ENCODE measurements at regions not wholly inside any gene's neighbourhood (a gene's known extent, or its start where the extent isn't known, plus 50 kb on each side); places are given as distances from the start of the nearest gene placed in this dataset.
"Not testable (repeated sequence)": the region's sequence is repeated elsewhere in the genome, so short reads cannot be mapped to it uniquely, and the experiment has no call there.

- TF ChIP-seq EZH2 (IDR thresholded peaks at IDR 0.05; ENCODE audit: low read length, missing control alignments) (no peak), CTCF (conservative IDR thresholded peaks at IDR 0.05 in 1 of 2, IDR thresholded peaks at IDR 0.05 in 1 of 2; ENCODE audit: low read depth in 1 of 2, low read length in 2 of 2) (no peak)
- peak in 1 of 2 donors; percentile 58 for DNase-seq (ENCODE audit: low read depth in 2 of 2)
- Histone ChIP-seq H3K9ac (ENCODE audit: insufficient read depth, low read length) (no peak overlapping the region), H3K27me3 (ENCODE audit: control insufficient read depth, insufficient read depth, low read length) (no peaks in the 10 kb centered on the region), H3K4me3 (replicated peaks in 1 of 4; ENCODE audit: control extremely low read depth in 1 of 4, insufficient read depth in 1 of 4, low read depth in 3 of 4, low read length in 4 of 4) (no peak overlapping the region), H3K4me1 (ENCODE audit: control insufficient read depth, extremely low read depth, insufficient read depth, low read length) (no peaks in the 10 kb centered on the region), H3K4me2 (ENCODE audit: extremely low read depth, insufficient read depth, low read length) (no peak overlapping the region), H3K27ac (ENCODE audit: insufficient read depth, low read length) (no peak overlapping the region), H3K9me3 (ENCODE audit: control insufficient read depth, insufficient read depth, low read depth, low read length) (no peaks in the 10 kb centered on the region), H3K36me3 (ENCODE audit: control insufficient read depth, insufficient read depth, low read length) (no peaks in the 10 kb centered on the region), H2AFZ (ENCODE audit: low read length) (no peak overlapping the region), H4K20me1 (ENCODE audit: control insufficient read depth, extremely low read depth, insufficient read depth, low read length) (no peaks in the 10 kb centered on the region), H3K79me2 (ENCODE audit: control insufficient read depth, insufficient read depth, low read length) (no peaks in the 10 kb centered on the region)
Measured at GRCh38 chr18:28728891-28729290, 552.0 kb upstream of the CDH2 start.

GRCh38 chr18:28727189-28727588, 550.3 kb upstream of the CDH2 start:
- not testable (repeated sequence) for H3K4me3 ChIP-seq (replicated peaks in 1 of 4; ENCODE audit: control extremely low read depth in 1 of 4, insufficient read depth in 1 of 4, low read depth in 3 of 4, low read length in 4 of 4); H3K4me1 ChIP-seq (ENCODE audit: control insufficient read depth, extremely low read depth, insufficient read depth, low read length); H3K9me3 ChIP-seq (ENCODE audit: control insufficient read depth, insufficient read depth, low read depth, low read length); H3K27ac ChIP-seq (ENCODE audit: insufficient read depth, low read length); H2AFZ ChIP-seq (ENCODE audit: low read length); H3K27me3 ChIP-seq (ENCODE audit: control insufficient read depth, insufficient read depth, low read length); DNase-seq (ENCODE audit: low read depth in 2 of 2); H3K79me2 ChIP-seq (ENCODE audit: control insufficient read depth, insufficient read depth, low read length); H3K9ac ChIP-seq (ENCODE audit: insufficient read depth, low read length); H3K4me2 ChIP-seq (ENCODE audit: extremely low read depth, insufficient read depth, low read length); H3K36me3 ChIP-seq (ENCODE audit: control insufficient read depth, insufficient read depth, low read length); H4K20me1 ChIP-seq (ENCODE audit: control insufficient read depth, extremely low read depth, insufficient read depth, low read length)

- Histone ChIP-seq H3K9me3 (ENCODE audit: control insufficient read depth, insufficient read depth, low read depth, low read length) (no peaks in the 10 kb centered on the region), H3K27me3 (ENCODE audit: control insufficient read depth, insufficient read depth, low read length) (no peaks in the 10 kb centered on the region), H3K9ac (ENCODE audit: insufficient read depth, low read length) (no peak overlapping the region), H3K36me3 (ENCODE audit: control insufficient read depth, insufficient read depth, low read length) (no peaks in the 10 kb centered on the region), H3K4me2 (ENCODE audit: extremely low read depth, insufficient read depth, low read length) (no peak overlapping the region), H3K27ac (ENCODE audit: insufficient read depth, low read length) (no peak overlapping the region), H4K20me1 (ENCODE audit: control insufficient read depth, extremely low read depth, insufficient read depth, low read length) (no peaks in the 10 kb centered on the region), H2AFZ (ENCODE audit: low read length) (no peak overlapping the region), H3K4me3 (replicated peaks in 1 of 4; ENCODE audit: control extremely low read depth in 1 of 4, insufficient read depth in 1 of 4, low read depth in 3 of 4, low read length in 4 of 4) (no peak overlapping the region), H3K4me1 (ENCODE audit: control insufficient read depth, extremely low read depth, insufficient read depth, low read length) (no peaks in the 10 kb centered on the region), H3K79me2 (ENCODE audit: control insufficient read depth, insufficient read depth, low read length) (no peaks in the 10 kb centered on the region)
- TF ChIP-seq EZH2 (IDR thresholded peaks at IDR 0.05; ENCODE audit: low read length, missing control alignments) (no peak), CTCF (conservative IDR thresholded peaks at IDR 0.05 in 1 of 2, IDR thresholded peaks at IDR 0.05 in 1 of 2; ENCODE audit: low read depth in 1 of 2, low read length in 2 of 2) (no peak)
- DNase-seq (ENCODE audit: low read depth in 2 of 2) = peak in 1 of 2 donors; percentile 87
Measured at GRCh38 chr18:28725876-28726275, 548.9 kb upstream of the CDH2 start.

All from fibroblast of lung (primary cell).